ENCODE measurements at regions not wholly inside any gene's neighbourhood (a gene's known extent, or its start where the extent isn't known, plus 50 kb on each side); places are given as distances from the start of the nearest gene placed in this dataset.

DNA sequence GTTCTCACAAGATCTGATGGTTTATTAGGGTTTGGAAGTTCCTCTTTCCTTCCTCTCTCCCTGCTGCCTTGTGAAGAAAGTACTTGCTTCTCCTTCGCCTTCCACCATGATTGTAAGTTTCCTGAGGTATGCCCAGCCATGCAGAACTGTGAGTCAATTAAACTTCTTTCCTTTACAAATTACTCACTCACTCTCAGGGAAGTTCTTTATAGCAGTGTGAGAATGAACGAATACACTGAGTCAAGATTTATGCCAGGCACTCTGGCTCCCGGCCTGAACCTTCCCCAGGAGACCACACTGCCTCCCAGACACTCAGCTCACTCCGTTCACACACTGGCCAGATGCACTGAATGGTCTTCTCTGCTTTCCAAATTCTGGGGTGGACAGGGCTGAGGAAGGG lies 308.3 kb upstream of the AJAP1 start:
- TF ChIP-seq POLR2AphosphoS5 (IDR thresholded peaks at IDR 0.05; ENCODE audit: low read depth, low read length): no peak
- no peak for TF ChIP-seq POLR2A (IDR thresholded peaks at IDR 0.05; ENCODE audit: low read depth, low read length)
- no peak for TF ChIP-seq TAF1 (IDR thresholded peaks at IDR 0.05; ENCODE audit: low read depth, low read length)
- TF ChIP-seq POU2F2 (IDR thresholded peaks at IDR 0.05; ENCODE audit: low read depth, low read length): no peak
- no peak for TF ChIP-seq PAX5 (IDR thresholded peaks at IDR 0.05; ENCODE audit: insufficient read depth, low read length, severe bottlenecking)
- no peak for TF ChIP-seq SPI1 (IDR thresholded peaks at IDR 0.05; ENCODE audit: low read depth, low read length)
